ENCODE measurements at regions not wholly inside any gene's neighbourhood (a gene's known extent, or its start where the extent isn't known, plus 50 kb on each side); places are given as distances from the start of the nearest gene placed in this dataset.

GRCh38 chr4:54359919-54360650 is 131.0 kb downstream of the PDGFRA start:
- Histone ChIP-seq H3K4me3 (no peak overlapping the region), H3K27ac (no peak overlapping the region), H3K27me3 (no peaks in the 10 kb centered on the region), H3K4me1 (no peaks in the 10 kb centered on the region), H3K9me3 (no peaks in the 10 kb centered on the region), H3K36me3 (no peaks in the 10 kb centered on the region)
- intact Hi-C loops (cut with DNase I) = no loop called here
- no peak for TF ChIP-seq CTCF (IDR thresholded peaks at IDR 0.05)
- DNase-seq (ENCODE audit: low spot score in 2 of 2) = no peak

- Histone ChIP-seq H3K27me3 (no peaks in the 10 kb centered on the region), H3K4me1 (no peaks in the 10 kb centered on the region), H3K4me3 (no peak overlapping the region), H3K36me3 (no peaks in the 10 kb centered on the region), H3K9me3 (no peaks in the 10 kb centered on the region), H3K27ac (no peak overlapping the region)
- TF ChIP-seq CTCF (IDR thresholded peaks at IDR 0.05) = no peak
- DNase-seq (ENCODE audit: low spot score in 2 of 2) = no peak
- intact Hi-C loops (cut with DNase I) = no loop called here
Measured at GRCh38 chr4:54363037-54363436, 133.9 kb downstream of the PDGFRA start.

- intact Hi-C loops (cut with DNase I) = no loop called here
- Histone ChIP-seq H3K27ac (no peak overlapping the region), H3K9me3 (no peaks in the 10 kb centered on the region), H3K27me3 (no peaks in the 10 kb centered on the region), H3K4me1 (no peaks in the 10 kb centered on the region), H3K4me3 (no peak overlapping the region), H3K36me3 (no peaks in the 10 kb centered on the region)
- DNase-seq (ENCODE audit: low spot score in 2 of 2) = no peak
- no peak for TF ChIP-seq CTCF (IDR thresholded peaks at IDR 0.05)
Measured at GRCh38 chr4:54365691-54366090, 136.6 kb downstream of the PDGFRA start.

GRCh38 chr4:54367059-54367458 is 138.0 kb downstream of the PDGFRA start:
- H3K27ac ChIP-seq = no peak overlapping the region
- no peak overlapping the region for H3K4me3 ChIP-seq
- H3K4me1 ChIP-seq = no peaks in the 10 kb centered on the region
- intact Hi-C loops (cut with DNase I) = no loop called here
- no peaks in the 10 kb centered on the region for H3K36me3 ChIP-seq
- no peak for DNase-seq (ENCODE audit: low spot score in 2 of 2)
- no peaks in the 10 kb centered on the region for H3K9me3 ChIP-seq
- TF ChIP-seq CTCF (IDR thresholded peaks at IDR 0.05) = no peak
- H3K27me3 ChIP-seq = no peaks in the 10 kb centered on the region

GRCh38 chr4:54368281-54369265 is 139.5 kb downstream of the PDGFRA start:
- no peak overlapping the region for H3K27ac ChIP-seq

More at GRCh38 chr4:54368281-54369265, 139.5 kb downstream of the PDGFRA start:
- Histone ChIP-seq H3K9me3 (no peaks in the 10 kb centered on the region), H3K27me3 (no peaks in the 10 kb centered on the region), H3K4me3 (no peak overlapping the region), H3K36me3 (no peaks in the 10 kb centered on the region), H3K4me1 (no peaks in the 10 kb centered on the region)
- intact Hi-C loops (cut with DNase I) = no loop called here
- DNase-seq (ENCODE audit: low spot score in 2 of 2) = no peak
- no peak for TF ChIP-seq CTCF (IDR thresholded peaks at IDR 0.05)
